ENCODE measurements at regions not wholly inside any gene's neighbourhood (a gene's known extent, or its start where the extent isn't known, plus 50 kb on each side); places are given as distances from the start of the nearest gene placed in this dataset.

DNA sequence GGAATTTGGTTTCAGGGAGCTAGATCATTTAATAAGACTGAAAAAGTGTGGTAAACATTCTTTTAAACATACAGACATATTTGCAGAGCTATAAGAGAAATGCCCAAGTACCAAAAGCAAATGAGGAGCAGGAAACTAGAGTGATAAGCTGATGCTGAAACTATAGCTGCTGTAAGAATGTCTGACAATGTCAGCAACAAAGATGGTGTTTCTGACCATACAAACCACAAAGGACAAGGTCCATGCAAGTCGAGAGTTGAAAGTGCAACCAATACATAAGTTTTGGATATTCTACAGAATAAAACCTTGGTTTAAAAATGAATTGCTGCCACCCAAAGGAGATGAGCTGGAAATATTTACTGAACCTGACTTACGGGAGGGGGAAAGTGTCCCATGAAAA is 610.2 kb downstream of the TBL1XR1 start:
- DNase-seq (ENCODE audit: low read depth), result no peak
- no peak overlapping the region for H3K4me3 ChIP-seq (ENCODE audit: low read depth, low read length)
- TF ChIP-seq, protein P1, sequence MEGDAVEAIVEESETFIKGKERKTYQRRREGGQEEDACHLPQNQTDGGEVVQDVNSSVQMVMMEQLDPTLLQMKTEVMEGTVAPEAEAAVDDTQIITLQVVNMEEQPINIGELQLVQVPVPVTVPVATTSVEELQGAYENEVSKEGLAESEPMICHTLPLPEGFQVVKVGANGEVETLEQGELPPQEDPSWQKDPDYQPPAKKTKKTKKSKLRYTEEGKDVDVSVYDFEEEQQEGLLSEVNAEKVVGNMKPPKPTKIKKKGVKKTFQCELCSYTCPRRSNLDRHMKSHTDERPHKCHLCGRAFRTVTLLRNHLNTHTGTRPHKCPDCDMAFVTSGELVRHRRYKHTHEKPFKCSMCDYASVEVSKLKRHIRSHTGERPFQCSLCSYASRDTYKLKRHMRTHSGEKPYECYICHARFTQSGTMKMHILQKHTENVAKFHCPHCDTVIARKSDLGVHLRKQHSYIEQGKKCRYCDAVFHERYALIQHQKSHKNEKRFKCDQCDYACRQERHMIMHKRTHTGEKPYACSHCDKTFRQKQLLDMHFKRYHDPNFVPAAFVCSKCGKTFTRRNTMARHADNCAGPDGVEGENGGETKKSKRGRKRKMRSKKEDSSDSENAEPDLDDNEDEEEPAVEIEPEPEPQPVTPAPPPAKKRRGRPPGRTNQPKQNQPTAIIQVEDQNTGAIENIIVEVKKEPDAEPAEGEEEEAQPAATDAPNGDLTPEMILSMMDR (IDR thresholded peaks at IDR 0.05; ENCODE audit: insufficient read depth, low read length), result no peak

DNA sequence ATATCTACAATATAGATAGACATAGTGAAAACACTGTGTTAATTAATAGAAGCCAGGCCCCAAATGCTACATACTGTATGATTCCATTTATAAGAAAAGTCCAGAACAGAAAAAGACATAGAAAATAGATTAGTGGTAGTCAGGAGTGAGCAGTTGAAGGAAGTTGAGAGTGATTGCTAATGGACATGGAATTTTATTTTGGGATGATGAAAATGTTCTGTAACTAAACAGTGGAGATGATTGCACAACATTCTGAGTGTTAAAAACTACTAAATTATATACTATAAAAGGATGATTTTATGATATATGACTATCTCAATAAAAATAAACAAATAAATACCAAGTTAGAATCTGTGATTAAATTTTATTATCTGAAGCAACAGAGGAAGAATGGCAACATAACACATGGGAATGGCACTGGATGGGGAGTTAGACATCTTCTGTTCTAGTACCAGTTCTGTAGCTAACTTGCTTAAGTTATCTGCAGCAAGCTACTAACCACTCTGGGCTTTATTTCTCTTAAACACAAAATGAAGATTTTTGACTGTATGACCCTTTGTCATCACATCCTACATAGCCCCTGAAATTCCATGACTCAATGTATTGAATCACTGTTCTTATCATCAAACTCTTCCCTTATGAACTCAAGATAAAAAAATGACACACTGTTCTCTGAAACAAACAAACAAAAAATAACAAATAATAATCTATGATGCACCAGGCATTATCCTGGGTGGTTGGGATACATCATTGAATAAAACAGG is 612.7 kb downstream of the TBL1XR1 start:
- TF ChIP-seq, protein P1 (IDR thresholded peaks at IDR 0.05; ENCODE audit: insufficient read depth, low read length), result no peak
- DNase-seq (ENCODE audit: low read depth), result peak; percentile 67
- no peak overlapping the region for H3K4me3 ChIP-seq (ENCODE audit: low read depth, low read length)

DNA sequence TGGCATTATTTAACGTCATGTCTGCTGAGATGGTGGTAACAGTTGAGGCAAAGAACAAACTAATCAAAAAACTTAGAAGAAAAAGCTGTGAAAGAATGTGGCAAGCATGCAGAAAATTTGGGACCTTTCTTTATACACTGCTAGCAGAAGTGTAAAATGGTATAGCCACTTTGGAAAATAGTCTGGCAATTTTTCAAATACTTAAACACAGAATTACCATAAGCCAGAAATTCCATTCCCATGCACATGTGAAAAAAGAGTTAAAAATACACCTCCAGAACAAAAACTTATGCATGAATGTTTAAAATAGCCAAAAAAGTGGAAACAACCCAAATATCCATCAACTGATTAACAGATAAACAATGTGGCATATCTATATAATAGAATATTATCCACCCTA is 613.3 kb downstream of the TBL1XR1 start:
- no peak for DNase-seq (ENCODE audit: low read depth)
- no peak overlapping the region for H3K4me3 ChIP-seq (ENCODE audit: low read depth, low read length)
- TF ChIP-seq, protein P1 (IDR thresholded peaks at IDR 0.05; ENCODE audit: insufficient read depth, low read length), result no peak

DNA sequence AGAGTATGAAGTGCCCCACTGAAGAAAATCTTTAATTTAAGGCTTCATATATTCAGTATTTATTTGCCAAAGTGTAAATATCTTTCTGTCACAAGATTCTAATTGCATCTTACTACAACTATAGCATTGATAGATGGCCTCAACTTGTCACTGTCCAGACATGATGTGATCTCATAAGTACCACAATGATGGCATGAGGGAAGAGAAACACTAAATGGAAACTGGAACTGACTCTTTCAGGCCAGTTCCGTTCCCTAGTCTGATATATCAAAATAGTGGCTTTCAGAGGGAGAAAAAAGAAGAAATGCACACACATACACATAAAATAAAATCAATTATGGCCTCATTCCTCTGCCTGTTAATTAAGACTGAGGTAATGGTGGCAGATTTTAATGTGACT is 615.7 kb downstream of the TBL1XR1 start:
- no peak overlapping the region for H3K4me3 ChIP-seq (ENCODE audit: low read depth, low read length)
- TF ChIP-seq, protein P1 (IDR thresholded peaks at IDR 0.05; ENCODE audit: insufficient read depth, low read length), result no peak
- DNase-seq (ENCODE audit: low read depth), result no peak

DNA sequence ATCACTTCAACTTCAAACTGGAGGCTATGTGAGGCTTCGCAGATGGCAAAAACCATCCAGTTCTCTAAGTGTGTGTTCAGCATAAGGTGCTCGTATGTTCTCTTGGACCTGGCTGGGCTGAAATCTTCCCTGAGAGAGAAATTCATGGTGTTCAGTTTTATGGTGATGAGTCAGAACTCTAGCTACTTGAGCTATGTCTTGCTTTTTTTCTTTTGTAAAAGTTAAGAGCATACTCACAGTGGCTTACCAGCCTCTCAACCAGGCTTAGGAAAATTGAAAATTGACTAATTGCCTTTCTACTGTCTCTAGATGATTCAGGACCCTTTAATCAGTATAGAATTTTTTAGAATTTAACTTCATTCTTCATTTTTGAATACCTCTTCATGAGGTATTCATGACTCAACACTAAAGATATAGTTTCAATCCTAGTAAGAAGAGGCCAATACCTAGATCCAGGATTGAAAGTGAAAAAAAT is 617.5 kb downstream of the TBL1XR1 start:
- DNase-seq (ENCODE audit: low read depth), result peak; percentile 1
- TF ChIP-seq, protein P1 (IDR thresholded peaks at IDR 0.05; ENCODE audit: insufficient read depth, low read length), result no peak
- H3K4me3 ChIP-seq (ENCODE audit: low read depth, low read length), result no peak overlapping the region

DNA sequence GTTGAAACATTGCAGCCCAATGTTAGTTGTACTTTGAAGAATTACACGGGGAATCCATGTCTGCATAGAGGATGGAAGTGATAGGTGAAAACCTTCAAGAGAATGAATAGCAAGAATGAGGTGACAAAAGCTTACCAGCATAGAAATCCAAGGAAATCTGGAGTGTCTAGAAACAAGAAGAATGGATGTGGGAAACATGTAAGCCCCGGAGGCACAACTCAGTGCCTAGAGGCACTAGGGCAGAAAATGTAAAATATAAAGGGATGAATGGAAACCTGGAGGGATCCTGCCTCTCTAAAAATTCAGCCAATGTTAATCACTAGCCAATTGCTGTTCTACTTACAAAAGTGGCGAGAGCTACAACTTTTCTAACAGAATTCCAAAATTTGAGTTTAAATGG is 619.0 kb downstream of the TBL1XR1 start:
- H3K4me3 ChIP-seq (ENCODE audit: low read depth, low read length), result no peak overlapping the region
- TF ChIP-seq, protein P1 (IDR thresholded peaks at IDR 0.05; ENCODE audit: insufficient read depth, low read length), result no peak

DNA sequence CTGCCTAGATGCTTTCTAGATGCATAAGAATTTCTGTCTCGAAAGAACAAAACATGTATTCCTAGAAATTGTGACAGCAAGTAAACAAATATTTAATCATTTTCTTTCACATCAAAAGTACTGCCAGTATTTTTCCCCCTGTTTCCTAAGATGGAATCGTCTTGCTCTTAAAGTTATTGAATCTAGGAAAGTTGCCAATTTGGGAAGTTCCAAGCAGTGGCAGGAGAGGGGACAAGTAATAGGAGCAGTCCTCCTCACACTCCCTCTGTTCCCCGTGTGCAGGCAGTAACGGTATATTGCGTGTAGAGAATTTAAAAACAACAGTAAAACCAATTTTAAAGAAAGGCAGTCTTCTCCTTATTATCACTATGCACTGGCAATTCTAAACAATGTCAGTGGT is 619.8 kb downstream of the TBL1XR1 start:
- H3K4me3 ChIP-seq (ENCODE audit: low read depth, low read length), result no peak overlapping the region
- TF ChIP-seq, protein P1 (IDR thresholded peaks at IDR 0.05; ENCODE audit: insufficient read depth, low read length), result no peak
- no peak for DNase-seq (ENCODE audit: low read depth)

More for the DNA sequence above, 619.0 kb downstream of the TBL1XR1 start:
- no peak for DNase-seq (ENCODE audit: low read depth)
